ENCODE measurements at regions not wholly inside any gene's neighbourhood (a gene's known extent, or its start where the extent isn't known, plus 50 kb on each side); places are given as distances from the start of the nearest gene placed in this dataset.

DNA sequence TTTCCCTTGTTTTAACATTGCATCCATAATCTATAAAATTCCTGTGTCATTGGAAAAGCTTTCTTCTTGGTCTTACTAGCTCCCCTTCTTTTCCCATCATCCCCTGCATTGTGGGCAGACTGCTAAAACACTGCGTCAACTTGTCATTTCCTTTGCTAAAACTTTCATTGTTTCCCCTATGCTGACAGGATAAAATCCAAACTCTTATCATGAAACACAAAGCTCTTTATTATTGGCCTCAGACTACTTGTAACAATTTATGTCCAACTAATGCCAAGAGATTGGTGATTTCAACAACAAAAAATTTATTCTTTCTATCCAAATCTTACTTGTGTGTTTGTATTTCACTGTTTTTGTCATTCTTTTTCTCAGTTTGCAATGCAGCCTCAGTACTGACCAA, 339.1 kb downstream of the HGF start:
- TF ChIP-seq, protein P1, sequence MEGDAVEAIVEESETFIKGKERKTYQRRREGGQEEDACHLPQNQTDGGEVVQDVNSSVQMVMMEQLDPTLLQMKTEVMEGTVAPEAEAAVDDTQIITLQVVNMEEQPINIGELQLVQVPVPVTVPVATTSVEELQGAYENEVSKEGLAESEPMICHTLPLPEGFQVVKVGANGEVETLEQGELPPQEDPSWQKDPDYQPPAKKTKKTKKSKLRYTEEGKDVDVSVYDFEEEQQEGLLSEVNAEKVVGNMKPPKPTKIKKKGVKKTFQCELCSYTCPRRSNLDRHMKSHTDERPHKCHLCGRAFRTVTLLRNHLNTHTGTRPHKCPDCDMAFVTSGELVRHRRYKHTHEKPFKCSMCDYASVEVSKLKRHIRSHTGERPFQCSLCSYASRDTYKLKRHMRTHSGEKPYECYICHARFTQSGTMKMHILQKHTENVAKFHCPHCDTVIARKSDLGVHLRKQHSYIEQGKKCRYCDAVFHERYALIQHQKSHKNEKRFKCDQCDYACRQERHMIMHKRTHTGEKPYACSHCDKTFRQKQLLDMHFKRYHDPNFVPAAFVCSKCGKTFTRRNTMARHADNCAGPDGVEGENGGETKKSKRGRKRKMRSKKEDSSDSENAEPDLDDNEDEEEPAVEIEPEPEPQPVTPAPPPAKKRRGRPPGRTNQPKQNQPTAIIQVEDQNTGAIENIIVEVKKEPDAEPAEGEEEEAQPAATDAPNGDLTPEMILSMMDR (IDR thresholded peaks at IDR 0.05; ENCODE audit: insufficient read depth, low read depth, low read length): no peak
- TF ChIP-seq EZH2 (IDR thresholded peaks at IDR 0.05; ENCODE audit: insufficient read depth, low read length): no peak

Data from astrocyte (in vitro differentiated cells and primary cell).